Inflammatory macrophage treated with lipopolysaccharide for 1 hour (primary cell): ENCODE measurements at regions not wholly inside any gene's neighbourhood (a gene's known extent, or its start where the extent isn't known, plus 50 kb on each side); places are given as distances from the start of the nearest gene placed in this dataset.
"Not testable (repeated sequence)": the region's sequence is repeated elsewhere in the genome, so short reads cannot be mapped to it uniquely, and the experiment has no call there.

Source experiments
- DNase-seq, 2 donors: peaks; one replicate each; pipeline ENCODE4 v3.0.0-alpha.2; 2020 to 2022

DNA sequence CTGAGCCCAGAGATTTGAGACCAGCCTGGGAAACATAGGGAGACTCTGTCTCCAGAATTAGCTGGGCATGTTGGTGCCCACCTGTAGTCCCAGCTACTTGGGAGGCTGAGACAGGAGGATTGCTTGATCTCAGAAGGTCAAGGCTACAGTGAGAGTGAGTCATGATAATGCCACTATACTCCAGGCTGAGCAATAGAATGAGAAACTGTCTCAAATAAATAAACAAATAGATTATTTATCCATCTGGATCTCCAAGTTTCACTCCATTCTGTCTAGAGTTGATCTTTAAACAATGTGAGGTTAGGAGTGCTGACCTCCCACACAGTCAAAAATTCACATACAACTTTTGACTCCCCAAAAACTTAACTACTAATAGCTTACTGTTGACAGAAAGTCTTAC is 106.8 kb upstream of the PALMD start:
- DNase-seq = no peak

DNA sequence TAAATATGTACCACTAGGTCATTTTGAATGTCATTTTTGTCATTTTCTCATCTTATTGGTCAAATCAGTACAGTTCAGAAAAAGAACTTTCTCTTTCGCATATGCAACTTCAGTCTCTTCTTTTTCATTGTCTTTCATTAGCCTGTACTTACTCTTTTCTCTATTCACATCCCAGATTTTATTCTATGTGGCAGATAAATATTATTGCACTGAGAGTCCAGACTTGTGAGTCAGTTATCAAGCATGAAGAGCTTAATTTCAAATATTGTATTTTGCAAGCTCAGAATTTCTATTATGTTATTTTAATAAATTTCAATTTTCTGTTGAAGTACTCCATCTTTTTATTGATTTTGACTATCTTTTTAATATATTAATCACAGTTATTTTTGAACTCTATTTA is 105.2 kb upstream of the PALMD start:
- DNase-seq = no peak

DNA sequence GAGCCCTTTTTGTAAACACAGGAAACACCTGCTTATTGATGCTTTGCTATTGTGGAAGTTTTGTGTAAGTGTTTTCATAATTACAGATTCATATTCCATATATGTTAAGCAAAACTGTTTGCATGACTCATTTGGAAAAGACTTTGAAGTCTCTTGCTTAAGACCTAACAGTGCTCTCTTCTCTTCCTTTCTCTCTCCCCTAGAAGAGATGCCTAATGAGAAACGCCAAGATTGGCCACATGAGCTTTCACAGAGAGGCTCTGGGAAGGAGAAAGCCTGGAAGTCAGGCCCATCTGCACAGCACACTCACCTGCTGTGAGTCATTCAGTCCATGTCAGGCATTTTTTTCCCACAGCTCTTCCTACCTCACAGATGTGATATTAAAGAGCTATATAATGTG is 101.6 kb upstream of the PALMD start:
- no peak for DNase-seq

DNA sequence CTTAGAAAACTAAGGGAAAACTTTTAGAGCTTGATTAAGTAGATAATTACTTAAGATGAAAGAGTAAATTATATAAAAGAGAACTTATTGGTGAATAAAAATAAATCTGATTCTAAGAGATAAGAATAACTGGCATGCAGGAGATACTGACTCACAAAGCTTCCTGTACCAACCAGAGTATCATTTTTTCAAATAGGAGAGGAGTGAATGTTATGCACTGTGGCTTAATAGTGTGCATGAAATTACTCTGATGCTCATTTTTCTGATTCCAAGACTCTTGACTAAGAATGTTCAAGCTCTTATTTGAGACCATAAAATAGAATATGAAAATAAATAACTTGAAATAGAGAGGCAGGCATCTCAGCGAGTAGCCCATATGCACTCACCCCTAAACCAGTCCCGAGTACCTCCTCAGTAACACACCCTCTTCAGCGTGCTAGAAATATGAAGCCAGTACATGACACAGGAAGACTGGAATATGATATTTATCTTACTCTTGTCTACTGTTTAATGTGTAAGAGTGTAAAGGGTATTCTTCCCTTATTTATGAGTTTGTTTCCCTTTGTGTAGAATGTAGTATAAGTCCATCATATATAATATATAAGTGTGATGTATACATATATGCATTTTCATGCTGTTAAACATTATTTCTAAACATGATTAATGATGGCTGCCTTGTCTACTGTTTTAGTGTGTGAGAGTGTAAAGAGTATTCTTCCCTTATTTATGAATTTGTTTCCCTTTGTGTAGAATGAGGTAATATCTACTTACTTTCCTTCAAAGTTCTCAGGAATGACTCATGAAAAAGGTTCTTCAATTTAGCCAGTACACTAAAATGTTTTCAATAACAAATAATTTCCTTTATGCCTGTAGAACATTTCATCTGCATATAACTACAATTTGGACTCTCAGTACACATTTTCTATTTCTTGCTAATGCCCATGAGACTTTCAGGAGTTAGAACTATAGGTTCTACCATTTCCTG is 99.2 kb upstream of the PALMD start:
- no peak for DNase-seq

DNA sequence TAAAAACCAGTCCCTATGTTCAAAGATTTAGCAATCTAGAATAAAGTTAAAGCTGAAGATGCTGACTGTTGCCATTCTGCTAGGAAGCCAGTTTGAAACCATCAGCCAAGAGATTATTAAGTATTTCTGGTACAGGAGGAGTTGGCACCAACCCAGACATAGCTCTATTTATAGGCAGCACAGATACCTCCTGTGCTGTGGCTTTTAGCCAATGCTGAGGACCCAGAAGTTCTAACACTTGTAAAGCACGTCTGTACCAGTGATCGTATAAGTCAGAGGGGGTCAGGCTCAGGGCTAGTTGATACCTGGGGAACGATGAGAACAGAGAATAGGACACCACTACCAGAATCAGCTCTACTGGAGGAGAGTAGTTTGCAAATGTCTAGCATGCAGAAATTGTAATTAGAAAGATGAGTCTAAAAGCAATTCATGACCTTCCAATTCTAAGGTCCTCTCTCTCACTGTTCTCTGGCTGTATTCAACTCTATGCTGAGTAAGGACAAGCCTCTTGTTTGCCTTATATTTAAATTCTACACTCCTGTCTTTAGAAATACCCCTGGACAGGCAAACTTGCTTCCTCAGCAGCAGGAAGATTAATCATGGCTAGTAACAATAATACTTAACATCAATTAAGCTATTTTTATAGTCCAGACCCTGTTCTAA is 96.8 kb upstream of the PALMD start:
- DNase-seq = no peak

DNA sequence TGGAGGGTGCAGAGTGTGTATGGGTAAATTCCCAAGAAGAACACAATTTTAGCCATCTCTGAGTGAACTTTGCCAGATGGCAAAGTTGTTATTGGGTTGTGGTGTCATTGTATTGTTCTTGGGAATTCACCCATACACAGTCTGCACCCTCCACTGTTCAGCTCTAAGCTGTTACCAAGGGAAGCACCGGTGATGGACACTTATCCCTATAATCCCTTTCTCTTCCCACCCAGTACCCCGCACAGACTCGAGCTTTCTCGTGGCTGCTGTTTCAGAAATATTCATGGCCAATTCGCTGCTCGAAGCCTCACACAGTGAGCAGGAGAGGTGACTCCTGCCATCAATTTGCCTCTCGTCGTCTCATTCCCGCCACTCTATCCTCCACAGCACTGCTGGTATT is 95.7 kb upstream of the PALMD start:
- DNase-seq = no peak

DNA sequence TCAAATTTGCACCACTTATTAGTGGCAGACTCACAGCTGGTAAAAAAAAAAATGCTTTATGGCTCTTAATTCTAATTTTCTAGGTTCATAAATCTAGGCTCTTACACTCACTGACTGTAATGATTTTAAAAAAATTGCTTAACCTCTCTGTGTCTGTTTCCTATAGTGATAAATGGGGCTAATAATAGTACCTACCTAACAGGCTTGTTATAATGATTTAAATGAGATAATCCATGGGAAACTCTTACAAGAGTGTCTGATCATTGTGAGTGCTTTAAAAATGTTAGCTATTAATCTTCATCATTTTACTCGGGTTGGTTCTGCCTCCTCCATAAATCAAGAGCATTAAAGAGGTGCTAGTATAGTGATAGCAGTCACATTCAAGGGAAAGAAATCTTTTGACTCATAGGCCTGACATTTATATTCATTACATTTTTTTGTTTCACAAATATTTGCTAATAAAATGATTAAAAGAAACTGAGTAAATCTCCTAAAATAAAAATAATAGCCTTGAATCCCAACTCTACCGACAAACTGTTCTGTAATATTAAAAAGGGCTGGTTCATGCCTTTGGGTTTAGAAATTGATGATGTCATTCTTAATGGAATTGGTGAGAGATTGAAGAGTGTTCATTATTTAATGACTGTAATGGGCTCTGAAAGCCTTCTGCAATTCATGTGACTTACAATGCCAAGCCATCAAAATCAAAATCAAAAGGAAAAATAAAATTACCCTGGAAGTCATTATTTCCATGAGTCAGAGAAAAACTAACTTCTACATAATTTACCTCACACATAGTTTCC is 93.9 kb upstream of the PALMD start:
- DNase-seq = no peak

DNA sequence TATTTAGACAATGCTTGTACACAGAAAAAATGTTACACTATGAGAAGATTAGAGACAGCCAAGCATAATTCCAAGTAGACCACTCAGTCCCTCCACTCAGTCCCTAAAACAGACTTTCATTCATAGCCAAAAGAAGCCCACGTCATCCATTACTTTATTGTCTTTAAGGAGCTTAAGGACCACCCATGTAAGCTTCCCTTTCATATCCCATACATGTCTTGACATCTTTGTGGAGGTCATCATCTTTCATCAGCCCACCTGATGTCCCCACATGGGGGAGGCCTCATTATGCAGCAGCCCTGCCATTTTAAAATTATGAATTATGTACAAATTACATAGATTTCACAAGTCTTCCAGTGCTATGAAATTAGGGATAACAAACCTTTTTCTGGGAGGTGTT is 92.6 kb upstream of the PALMD start:
- DNase-seq = no peak

DNA sequence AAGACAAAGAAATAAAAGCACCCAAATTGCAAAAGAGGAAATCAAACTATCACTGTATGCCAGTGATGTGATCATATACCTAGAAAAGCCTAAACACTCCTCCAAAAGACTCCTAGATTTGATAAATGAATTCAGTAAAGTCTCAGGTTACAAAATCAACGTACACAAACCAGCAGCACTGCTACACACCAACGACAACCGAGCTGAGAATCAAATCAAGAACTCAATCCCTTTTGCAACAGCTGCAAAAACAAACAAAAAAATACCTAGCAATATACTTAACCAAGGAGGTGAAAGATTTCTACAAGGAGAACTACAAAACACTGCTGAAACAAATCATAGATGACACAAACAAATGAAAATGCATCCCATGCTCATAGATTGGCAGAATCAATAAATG is 92.1 kb upstream of the PALMD start:
- not testable (repeated sequence) for DNase-seq

DNA sequence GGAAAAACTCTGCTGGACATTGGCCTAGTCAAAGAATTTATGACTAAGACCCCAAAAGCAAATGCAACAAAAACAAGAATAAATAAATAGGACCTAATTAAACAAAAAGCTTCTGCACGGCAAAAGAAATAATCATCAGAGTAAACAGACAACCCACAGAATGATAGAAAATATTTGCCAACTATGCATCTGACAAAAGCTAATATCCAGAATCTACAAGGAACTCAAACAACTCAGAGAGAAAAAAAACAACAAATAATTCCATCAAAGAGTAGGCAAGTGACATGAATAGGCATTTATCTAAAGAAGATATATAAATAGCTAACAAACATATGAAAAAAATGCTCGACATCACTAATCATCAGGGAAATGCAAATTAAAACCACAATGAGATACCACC is 91.2 kb upstream of the PALMD start:
- no peak for DNase-seq

DNA sequence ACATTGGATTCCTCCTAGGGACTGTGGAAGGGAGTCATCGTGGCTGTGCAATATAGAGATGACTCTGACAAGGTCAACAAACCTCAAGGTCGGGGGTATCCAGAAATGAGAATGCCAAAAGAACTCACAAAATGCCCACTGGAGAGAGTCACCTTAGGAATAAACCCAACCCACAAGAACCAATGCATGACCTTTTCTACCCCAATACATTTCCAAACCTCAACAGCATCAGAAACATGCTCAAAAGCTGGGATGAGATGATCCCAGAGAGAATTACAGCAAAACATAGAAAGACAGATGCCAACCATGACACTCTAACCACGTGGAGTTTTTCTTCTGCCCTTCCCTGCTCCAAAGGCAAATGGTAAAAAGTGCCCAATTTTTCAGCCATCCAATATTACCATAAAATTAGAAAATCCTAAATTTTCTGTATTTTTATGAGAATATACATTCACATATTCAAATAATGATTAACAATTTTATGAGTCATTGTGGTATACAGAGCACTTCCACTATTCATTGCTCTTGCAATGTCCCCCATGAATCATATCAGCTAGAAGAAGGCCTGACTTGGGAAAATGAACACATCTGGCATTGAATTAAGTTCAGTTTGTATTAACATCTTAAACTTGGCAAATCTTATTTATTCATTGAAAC is 88.2 kb upstream of the PALMD start:
- no peak for DNase-seq

DNA sequence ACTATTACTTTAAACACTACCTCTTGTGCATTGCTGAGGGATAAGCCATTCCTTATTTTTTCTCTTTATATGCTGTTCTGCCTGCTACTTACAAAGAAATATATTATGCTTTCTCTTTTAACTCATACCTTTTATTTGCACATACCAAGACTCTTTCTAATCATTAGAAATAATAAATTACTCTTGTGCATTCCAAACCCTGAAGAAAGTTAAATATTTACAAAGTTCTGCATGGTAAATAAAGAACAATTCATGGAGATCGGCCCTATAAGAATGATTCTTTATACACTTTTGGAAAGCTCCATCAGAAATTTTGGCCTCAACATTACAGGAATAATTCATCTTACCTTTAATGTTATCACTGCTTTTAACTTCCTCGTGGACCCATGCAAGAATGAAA is 86.7 kb upstream of the PALMD start:
- no peak for DNase-seq

DNA sequence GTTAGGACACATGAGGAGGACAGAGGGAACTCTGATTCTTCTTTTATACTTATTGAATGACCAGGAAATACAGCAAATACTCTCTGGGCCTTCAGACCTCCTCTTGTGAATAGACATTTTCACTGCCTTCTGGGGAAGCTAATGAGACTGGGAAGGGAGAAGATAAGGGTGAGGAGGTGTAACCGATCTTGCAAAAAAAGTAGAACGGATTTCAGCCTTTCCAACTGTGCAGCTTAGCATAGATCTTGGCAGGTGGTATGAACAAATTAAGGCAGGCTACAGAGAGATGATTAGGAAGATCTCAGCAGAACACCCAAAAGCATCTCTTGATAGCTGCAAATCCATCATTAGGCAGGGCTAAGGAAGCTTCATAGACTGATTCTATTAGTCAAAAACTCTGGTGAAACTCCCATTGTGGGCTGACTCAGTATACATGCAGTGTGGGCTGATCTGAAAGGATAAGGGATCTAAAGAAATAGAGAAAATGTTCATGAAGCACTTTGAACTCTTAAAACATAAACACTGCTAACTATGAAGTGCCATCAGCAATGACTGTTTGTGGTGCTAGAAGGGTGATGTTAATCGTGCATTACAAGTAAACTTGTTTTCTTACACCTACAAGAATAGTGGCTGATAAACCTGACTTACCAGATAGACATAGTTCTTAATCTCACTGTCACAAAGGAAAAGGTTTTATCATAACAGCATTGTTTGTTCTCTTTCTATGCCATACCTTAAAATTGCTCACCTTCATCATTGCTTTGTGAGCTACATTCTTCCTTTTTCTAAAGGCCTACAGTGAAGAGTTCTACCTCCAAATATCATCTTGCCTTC is 85.5 kb upstream of the PALMD start:
- no peak for DNase-seq

DNA sequence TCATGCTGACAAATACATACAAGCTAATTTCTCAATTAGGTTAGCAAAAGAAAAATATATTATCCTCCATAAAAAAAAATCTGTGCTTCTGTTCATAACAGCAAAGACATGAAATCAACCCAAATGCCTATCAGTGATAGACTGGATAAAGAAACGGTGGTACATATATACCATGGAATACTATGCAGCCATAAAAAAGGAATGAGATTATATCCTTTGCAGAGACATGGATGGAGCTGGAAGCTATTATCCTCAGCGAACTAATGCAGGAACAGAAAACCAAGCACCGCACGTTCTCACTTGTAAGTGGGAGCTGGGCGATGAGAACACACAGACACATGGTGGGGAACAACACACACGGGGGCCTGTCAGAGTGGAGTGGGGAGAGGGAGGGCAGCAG is 84.0 kb upstream of the PALMD start:
- no peak for DNase-seq

DNA sequence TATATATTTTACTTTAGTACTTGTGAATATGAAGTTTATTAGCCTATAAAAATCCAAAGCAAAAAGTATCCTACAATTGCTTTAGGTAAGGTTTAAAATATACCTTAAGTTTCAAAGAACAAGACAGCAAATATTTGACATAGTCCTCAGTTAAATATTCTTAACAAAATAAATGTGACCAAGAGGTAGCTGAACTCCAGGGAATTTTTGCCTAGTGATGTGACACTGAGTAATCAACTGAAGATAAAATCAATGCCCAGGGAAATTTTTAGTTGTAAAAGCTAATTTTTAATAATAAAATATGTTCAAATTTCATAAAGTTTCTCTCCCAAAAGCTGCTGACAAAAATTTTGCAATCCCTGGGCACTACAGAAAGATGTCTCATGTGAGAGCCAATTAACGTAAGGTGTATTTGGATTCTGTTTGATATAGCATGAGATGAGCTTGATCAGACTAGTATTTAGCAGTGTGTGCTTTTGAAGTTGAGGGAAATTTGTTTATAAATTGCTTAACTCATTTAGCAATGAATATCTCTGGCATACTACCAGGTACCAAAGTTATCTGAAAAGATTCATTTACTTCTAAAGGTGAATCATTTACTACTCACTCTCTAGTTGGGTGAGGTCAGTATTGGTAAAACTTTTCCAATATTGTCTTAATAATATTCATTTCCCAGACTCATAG is 80.2 kb upstream of the PALMD start:
- DNase-seq = no peak

DNA sequence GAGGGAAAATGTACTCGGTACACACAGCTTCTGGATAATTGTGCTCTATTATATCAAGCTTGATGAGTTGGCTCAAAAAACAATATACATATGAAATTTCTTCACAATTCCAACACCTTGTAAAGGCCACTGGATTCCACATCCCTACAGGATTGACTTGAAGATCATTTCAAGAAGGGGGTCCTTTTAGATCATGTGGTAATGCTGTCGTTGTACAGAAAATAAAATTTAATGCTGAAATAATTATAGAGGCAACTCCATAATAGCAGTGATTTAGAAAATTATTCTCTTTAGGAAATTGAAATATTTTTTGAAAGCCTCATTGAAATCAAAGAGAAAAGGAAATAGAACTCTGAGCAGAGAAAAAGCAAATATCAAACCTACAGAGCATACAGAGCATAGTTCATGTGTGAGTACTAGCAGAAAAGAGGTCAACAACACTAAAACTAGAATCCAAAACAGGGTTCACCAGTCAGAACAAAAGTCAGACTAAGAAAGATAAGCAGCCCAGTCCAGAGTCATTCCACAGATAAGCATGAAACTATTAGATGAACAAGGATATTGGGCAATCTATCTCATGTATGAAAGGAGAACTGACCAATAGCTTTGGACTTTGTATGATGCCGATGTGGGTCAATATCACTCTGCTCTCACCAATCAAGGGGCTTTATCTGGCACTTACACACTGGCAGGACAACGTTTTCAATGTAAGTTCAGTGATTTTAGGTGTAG is 79.5 kb upstream of the PALMD start:
- DNase-seq = no peak

DNA sequence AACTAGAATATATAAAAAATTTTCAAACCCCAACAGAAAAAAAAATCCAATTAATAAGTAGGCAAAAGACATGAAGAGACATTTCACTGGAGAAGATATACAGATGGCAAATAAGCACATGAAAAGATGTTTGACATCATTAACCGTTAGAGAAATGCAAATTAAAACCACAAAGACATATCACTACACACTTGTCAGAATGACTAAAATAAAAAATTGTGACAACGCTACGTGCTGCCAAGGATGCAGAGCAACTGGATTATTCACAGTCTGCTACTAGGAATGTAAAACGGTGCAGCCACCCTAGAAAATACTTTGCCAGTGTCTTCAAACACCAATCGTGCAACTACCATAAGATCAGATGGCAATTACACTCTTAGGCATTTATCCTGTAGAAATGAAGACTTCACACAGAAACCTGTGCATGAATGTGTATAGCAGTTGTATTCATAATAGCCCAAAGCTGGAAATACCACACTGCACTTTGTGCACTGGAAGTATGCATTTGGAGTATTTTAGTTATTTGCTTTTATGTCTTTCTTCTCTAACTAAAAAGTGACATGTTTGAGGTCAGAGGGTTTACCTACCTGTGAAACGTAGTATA is 75.3 kb upstream of the PALMD start:
- no peak for DNase-seq

DNA sequence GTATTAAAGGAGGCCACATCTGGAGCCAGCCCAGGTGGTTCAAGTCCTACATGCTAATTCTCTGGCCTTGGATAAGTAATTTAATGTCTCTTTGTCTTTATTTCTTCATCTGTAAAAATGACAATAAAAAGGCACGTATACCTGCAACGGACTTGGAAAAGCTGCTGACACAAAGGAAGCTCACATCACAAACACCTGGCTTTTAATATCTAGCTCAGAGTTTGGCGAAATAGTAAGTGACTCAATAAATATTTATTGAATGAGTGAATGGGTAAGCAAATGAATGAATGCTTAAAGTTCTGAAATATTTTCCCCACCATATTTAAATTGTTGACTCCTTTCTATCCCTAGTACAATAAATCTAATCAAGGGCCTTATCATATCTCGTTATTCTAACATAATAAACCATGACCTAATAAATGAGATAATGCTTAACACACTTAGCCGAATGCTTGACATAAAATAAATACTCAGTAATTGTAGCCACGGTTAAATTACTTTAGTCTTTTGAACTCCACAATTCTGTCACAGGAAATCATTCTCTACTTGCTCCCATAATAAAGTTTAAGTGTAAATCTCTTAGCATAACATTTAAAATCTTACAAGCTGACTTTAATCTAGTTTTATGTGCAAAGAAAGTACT is 74.7 kb upstream of the PALMD start:
- DNase-seq = no peak

DNA sequence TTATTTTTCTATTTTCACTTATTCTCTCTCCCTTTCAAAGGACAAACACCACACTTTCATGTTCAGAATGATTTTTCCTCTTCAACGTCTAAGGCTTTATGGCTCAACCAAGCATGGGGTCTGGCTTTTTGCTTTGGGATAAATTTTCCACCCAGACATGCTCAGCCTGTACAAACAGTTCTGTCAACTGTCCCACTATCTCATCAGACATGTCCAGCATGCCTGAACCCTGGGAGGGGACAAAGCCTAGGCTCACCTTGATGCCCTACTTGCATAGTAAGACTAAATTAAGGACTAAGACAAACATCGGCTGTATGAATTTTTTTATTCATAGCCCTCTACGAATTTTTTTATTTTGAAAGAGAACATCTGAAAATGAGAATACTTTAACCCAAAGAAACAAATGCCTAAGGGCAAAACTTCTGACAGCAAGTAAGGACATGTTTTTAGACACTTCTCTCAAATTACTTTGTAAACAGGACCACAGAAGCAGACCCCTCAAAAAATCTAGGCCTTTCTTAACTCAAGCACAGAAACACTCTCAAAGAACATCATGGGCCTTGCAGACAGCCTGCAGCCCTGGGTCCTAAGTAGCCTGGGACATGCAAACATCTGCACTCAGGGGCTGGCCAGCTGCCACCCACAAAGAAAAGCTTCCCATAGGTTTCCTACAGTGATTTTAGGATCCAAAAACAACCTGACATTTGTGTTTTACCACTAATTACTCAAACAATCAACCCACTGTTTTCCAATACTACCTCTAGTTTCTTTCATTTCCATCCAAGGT is 72.3 kb upstream of the PALMD start:
- no peak for DNase-seq
